ENCODE measurements at regions not wholly inside any gene's neighbourhood (a gene's known extent, or its start where the extent isn't known, plus 50 kb on each side); places are given as distances from the start of the nearest gene placed in this dataset.

DNA sequence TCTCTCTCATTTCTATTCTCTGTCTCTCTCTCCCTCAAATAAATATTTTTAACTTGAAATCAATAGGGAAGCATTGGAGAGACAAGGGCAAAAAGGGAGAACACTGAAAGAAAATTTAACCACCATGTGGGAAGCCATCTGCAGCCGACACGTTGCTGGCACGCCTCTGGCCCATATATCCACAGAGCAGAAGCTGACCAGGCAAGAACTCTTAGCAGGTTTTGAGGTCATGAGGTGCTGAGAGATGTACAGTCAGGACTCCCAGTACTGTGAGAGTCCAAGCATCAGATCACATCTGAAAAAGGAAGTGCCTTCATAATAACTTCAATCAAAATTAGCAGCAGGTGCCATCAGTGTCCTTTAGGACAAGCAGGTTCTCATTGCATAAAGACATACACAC, 156.6 kb downstream of the AKAIN1 start:
- no peaks in the 10 kb centered on the region for H3K4me1 ChIP-seq (ENCODE audit: insufficient read depth, low read length, severe bottlenecking)
- no peaks in the 10 kb centered on the region for H4K20me1 ChIP-seq (ENCODE audit: insufficient read depth, low read length)
- no peak overlapping the region for H3K4me3 ChIP-seq (ENCODE audit: low read depth, low read length, poor library complexity, severe bottlenecking)
- no peak overlapping the region for H3K4me2 ChIP-seq (ENCODE audit: low read length)
- no peaks in the 10 kb centered on the region for H3K36me3 ChIP-seq (ENCODE audit: insufficient read depth, low read length)
- H3K27me3 ChIP-seq (ENCODE audit: insufficient read depth, low read length), result no peaks in the 10 kb centered on the region
- no peak overlapping the region for H3K9ac ChIP-seq (ENCODE audit: low read length)
- no peak overlapping the region for H3K27ac ChIP-seq (ENCODE audit: low read depth, low read length, poor library complexity, severe bottlenecking)
- H2AFZ ChIP-seq (ENCODE audit: low read length), result no peak overlapping the region
- H3K9me3 ChIP-seq (ENCODE audit: low read length), result no peaks in the 10 kb centered on the region
- no peaks in the 10 kb centered on the region for H3K79me2 ChIP-seq (ENCODE audit: insufficient read depth, low read length)
- no peaks in the 10 kb centered on the region for H3F3A ChIP-seq (ENCODE audit: insufficient read depth, low read length)
- no peak for TF ChIP-seq EZH2 (IDR thresholded peaks at IDR 0.05; ENCODE audit: borderline replicate concordance, low read length)
- TF ChIP-seq, protein P1, sequence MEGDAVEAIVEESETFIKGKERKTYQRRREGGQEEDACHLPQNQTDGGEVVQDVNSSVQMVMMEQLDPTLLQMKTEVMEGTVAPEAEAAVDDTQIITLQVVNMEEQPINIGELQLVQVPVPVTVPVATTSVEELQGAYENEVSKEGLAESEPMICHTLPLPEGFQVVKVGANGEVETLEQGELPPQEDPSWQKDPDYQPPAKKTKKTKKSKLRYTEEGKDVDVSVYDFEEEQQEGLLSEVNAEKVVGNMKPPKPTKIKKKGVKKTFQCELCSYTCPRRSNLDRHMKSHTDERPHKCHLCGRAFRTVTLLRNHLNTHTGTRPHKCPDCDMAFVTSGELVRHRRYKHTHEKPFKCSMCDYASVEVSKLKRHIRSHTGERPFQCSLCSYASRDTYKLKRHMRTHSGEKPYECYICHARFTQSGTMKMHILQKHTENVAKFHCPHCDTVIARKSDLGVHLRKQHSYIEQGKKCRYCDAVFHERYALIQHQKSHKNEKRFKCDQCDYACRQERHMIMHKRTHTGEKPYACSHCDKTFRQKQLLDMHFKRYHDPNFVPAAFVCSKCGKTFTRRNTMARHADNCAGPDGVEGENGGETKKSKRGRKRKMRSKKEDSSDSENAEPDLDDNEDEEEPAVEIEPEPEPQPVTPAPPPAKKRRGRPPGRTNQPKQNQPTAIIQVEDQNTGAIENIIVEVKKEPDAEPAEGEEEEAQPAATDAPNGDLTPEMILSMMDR (IDR thresholded peaks at IDR 0.05; ENCODE audit: low read length), result no peak
- no peaks in the 10 kb centered on the region for H3K9me2 ChIP-seq (ENCODE audit: low read depth, low read length)

DNA sequence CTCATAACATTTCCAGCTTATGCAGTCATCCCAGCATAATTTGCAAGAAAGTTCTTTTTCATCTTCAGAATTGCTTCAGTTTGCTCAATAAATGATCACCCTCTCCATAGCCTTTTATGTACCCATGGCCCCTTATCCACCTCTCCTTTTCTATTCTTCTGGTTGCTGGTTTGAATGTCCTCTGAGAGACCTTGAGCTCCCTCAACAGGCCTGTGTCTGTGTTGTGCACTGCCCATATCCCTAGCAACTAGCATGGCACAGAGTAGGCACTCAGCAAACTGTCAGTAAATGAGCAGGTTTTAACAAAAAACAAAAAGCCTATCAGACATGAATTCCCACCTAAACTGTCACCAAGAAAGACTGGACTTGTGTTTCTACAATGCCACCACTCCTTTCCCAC, 160.5 kb downstream of the AKAIN1 start:
- Histone ChIP-seq H3K9ac (ENCODE audit: low read length) (no peak overlapping the region), H3K9me3 (ENCODE audit: low read length) (peaks cover 3% of the 10 kb centered on the region; the same call in 1 of the 2 replicates), H3K4me3 (ENCODE audit: low read depth, low read length, poor library complexity, severe bottlenecking) (no peak overlapping the region), H2AFZ (ENCODE audit: low read length) (no peak overlapping the region), H3K27ac (ENCODE audit: low read depth, low read length, poor library complexity, severe bottlenecking) (no peak overlapping the region), H3F3A (ENCODE audit: insufficient read depth, low read length) (no peaks in the 10 kb centered on the region), H3K4me2 (ENCODE audit: low read length) (no peak overlapping the region), H3K27me3 (ENCODE audit: insufficient read depth, low read length) (no peaks in the 10 kb centered on the region), H3K36me3 (ENCODE audit: insufficient read depth, low read length) (no peaks in the 10 kb centered on the region), H3K79me2 (ENCODE audit: insufficient read depth, low read length) (no peaks in the 10 kb centered on the region), H3K4me1 (ENCODE audit: insufficient read depth, low read length, severe bottlenecking) (no peaks in the 10 kb centered on the region), H3K9me2 (ENCODE audit: low read depth, low read length) (no peaks in the 10 kb centered on the region; the same call in 1 of the 2 replicates), H4K20me1 (ENCODE audit: insufficient read depth, low read length) (no peaks in the 10 kb centered on the region)
- no peak for TF ChIP-seq EZH2 (IDR thresholded peaks at IDR 0.05; ENCODE audit: borderline replicate concordance, low read length)
- TF ChIP-seq, protein P1 (IDR thresholded peaks at IDR 0.05; ENCODE audit: low read length), result no peak

DNA sequence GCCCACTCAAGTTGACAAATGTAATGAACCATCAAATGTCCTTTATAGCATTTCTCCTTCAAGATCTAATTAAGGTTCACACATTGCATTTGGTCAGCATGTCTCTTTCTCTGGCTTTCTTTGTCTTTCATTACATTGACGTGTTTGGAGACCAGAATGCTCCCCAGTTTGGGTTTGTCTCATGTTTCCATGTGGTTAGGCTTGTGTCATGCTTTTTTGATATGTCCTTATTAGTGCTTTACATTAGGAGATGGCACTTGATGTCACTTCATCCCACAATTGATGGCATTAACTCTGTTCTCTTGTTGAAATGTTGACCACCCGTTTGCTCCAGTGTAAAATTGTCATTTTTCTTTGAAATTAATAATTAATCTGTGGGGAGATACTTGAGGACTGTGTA, 165.8 kb downstream of the AKAIN1 start:
- Histone ChIP-seq H3K79me2 (ENCODE audit: insufficient read depth, low read length) (no peaks in the 10 kb centered on the region), H3K4me3 (ENCODE audit: low read depth, low read length, poor library complexity, severe bottlenecking) (no peak overlapping the region), H3K27me3 (ENCODE audit: insufficient read depth, low read length) (no peaks in the 10 kb centered on the region), H3K9ac (ENCODE audit: low read length) (no peak overlapping the region), H3K4me1 (ENCODE audit: insufficient read depth, low read length, severe bottlenecking) (no peaks in the 10 kb centered on the region), H3F3A (ENCODE audit: insufficient read depth, low read length) (no peaks in the 10 kb centered on the region), H2AFZ (ENCODE audit: low read length) (no peak overlapping the region), H3K36me3 (ENCODE audit: insufficient read depth, low read length) (no peaks in the 10 kb centered on the region), H3K27ac (ENCODE audit: low read depth, low read length, poor library complexity, severe bottlenecking) (no peak overlapping the region), H4K20me1 (ENCODE audit: insufficient read depth, low read length) (no peaks in the 10 kb centered on the region), H3K4me2 (ENCODE audit: low read length) (no peak overlapping the region), H3K9me3 (ENCODE audit: low read length) (peaks cover 3% of the 10 kb centered on the region; the same call in 1 of the 2 replicates), H3K9me2 (ENCODE audit: low read depth, low read length) (no peaks in the 10 kb centered on the region; the same call in 1 of the 2 replicates)
- no peak for TF ChIP-seq EZH2 (IDR thresholded peaks at IDR 0.05; ENCODE audit: borderline replicate concordance, low read length)
- TF ChIP-seq, protein P1 (IDR thresholded peaks at IDR 0.05; ENCODE audit: low read length), result no peak
